ENCODE measurements at regions not wholly inside any gene's neighbourhood (a gene's known extent, or its start where the extent isn't known, plus 50 kb on each side); places are given as distances from the start of the nearest gene placed in this dataset.

GRCh38 chr4:155140889-155141288, 67.5 kb upstream of the NPY2R start:
- Histone ChIP-seq H3F3A (ENCODE audit: insufficient read depth, low read length, poor library complexity, severe bottlenecking) (no peaks in the 10 kb centered on the region), H3K4me2 (ENCODE audit: low read length) (no peak overlapping the region), H3K9me2 (ENCODE audit: insufficient read depth, low read length) (no peaks in the 10 kb centered on the region), H4K20me1 (ENCODE audit: insufficient read depth) (no peaks in the 10 kb centered on the region), H3K27me3 (ENCODE audit: insufficient read depth, low read depth, low read length) (no peaks in the 10 kb centered on the region), H3K36me3 (ENCODE audit: insufficient read depth, low read length) (no peaks in the 10 kb centered on the region), H3K79me2 (replicated peaks; ENCODE audit: insufficient read depth, low read length) (no peaks in the 10 kb centered on the region), H2AFZ (ENCODE audit: low read depth, low read length) (no peak overlapping the region), H3K9me3 (ENCODE audit: low read length) (no peaks in the 10 kb centered on the region), H3K4me3 (ENCODE audit: low read length) (no peak overlapping the region), H3K9ac (ENCODE audit: low read length) (no peak overlapping the region), H3K27ac (ENCODE audit: low read length) (no peak overlapping the region)
- no peak for TF ChIP-seq CTCF (IDR thresholded peaks at IDR 0.05; ENCODE audit: poor library complexity, severe bottlenecking)
- no peak for TF ChIP-seq EZH2 (IDR thresholded peaks at IDR 0.05; ENCODE audit: borderline replicate concordance, insufficient read depth, low read length, poor library complexity, severe bottlenecking)
- TF ChIP-seq EP300 (conservative IDR thresholded peaks at IDR 0.05; ENCODE audit: poor library complexity, severe bottlenecking): no peak
- no peak for TF ChIP-seq MXI1 (conservative IDR thresholded peaks at IDR 0.05; ENCODE audit: poor library complexity, severe bottlenecking)
- TF ChIP-seq RAD21 (conservative IDR thresholded peaks at IDR 0.05): no peak
- no peak for TF ChIP-seq SMC3 (conservative IDR thresholded peaks at IDR 0.05; ENCODE audit: poor library complexity)
- TF ChIP-seq POLR2AphosphoS5 (IDR thresholded peaks at IDR 0.05): no peak
- TF ChIP-seq REST (IDR thresholded peaks at IDR 0.05; ENCODE audit: borderline replicate concordance): no peak
- no peak for TF ChIP-seq TAF1 (IDR thresholded peaks at IDR 0.05; ENCODE audit: low read depth)

GRCh38 chr4:155143512-155143911, 64.9 kb upstream of the NPY2R start:
- Histone ChIP-seq H3K27ac (ENCODE audit: low read length) (no peak overlapping the region), H3K9me2 (ENCODE audit: insufficient read depth, low read length) (no peaks in the 10 kb centered on the region), H3K4me3 (ENCODE audit: low read length) (no peak overlapping the region)

More at GRCh38 chr4:155143512-155143911, 64.9 kb upstream of the NPY2R start:
- Histone ChIP-seq H3K4me2 (ENCODE audit: low read length) (no peak overlapping the region), H3K9ac (ENCODE audit: low read length) (no peak overlapping the region), H4K20me1 (ENCODE audit: insufficient read depth) (no peaks in the 10 kb centered on the region), H3F3A (ENCODE audit: insufficient read depth, low read length, poor library complexity, severe bottlenecking) (no peaks in the 10 kb centered on the region), H3K27me3 (ENCODE audit: insufficient read depth, low read depth, low read length) (no peaks in the 10 kb centered on the region), H3K79me2 (replicated peaks; ENCODE audit: insufficient read depth, low read length) (no peaks in the 10 kb centered on the region), H2AFZ (ENCODE audit: low read depth, low read length) (no peak overlapping the region), H3K36me3 (ENCODE audit: insufficient read depth, low read length) (no peaks in the 10 kb centered on the region), H3K9me3 (ENCODE audit: low read length) (no peaks in the 10 kb centered on the region)
- no peak for TF ChIP-seq REST (IDR thresholded peaks at IDR 0.05; ENCODE audit: borderline replicate concordance)
- no peak for TF ChIP-seq CTCF (IDR thresholded peaks at IDR 0.05; ENCODE audit: poor library complexity, severe bottlenecking)
- TF ChIP-seq POLR2AphosphoS5 (IDR thresholded peaks at IDR 0.05): no peak
- TF ChIP-seq EP300 (conservative IDR thresholded peaks at IDR 0.05; ENCODE audit: poor library complexity, severe bottlenecking): no peak
- no peak for TF ChIP-seq TAF1 (IDR thresholded peaks at IDR 0.05; ENCODE audit: low read depth)
- no peak for TF ChIP-seq MXI1 (conservative IDR thresholded peaks at IDR 0.05; ENCODE audit: poor library complexity, severe bottlenecking)
- no peak for TF ChIP-seq RAD21 (conservative IDR thresholded peaks at IDR 0.05)
- TF ChIP-seq SMC3 (conservative IDR thresholded peaks at IDR 0.05; ENCODE audit: poor library complexity): no peak
- no peak for TF ChIP-seq EZH2 (IDR thresholded peaks at IDR 0.05; ENCODE audit: borderline replicate concordance, insufficient read depth, low read length, poor library complexity, severe bottlenecking)
